ENCODE measurements at regions not wholly inside any gene's neighbourhood (a gene's known extent, or its start where the extent isn't known, plus 50 kb on each side); places are given as distances from the start of the nearest gene placed in this dataset.

DNA sequence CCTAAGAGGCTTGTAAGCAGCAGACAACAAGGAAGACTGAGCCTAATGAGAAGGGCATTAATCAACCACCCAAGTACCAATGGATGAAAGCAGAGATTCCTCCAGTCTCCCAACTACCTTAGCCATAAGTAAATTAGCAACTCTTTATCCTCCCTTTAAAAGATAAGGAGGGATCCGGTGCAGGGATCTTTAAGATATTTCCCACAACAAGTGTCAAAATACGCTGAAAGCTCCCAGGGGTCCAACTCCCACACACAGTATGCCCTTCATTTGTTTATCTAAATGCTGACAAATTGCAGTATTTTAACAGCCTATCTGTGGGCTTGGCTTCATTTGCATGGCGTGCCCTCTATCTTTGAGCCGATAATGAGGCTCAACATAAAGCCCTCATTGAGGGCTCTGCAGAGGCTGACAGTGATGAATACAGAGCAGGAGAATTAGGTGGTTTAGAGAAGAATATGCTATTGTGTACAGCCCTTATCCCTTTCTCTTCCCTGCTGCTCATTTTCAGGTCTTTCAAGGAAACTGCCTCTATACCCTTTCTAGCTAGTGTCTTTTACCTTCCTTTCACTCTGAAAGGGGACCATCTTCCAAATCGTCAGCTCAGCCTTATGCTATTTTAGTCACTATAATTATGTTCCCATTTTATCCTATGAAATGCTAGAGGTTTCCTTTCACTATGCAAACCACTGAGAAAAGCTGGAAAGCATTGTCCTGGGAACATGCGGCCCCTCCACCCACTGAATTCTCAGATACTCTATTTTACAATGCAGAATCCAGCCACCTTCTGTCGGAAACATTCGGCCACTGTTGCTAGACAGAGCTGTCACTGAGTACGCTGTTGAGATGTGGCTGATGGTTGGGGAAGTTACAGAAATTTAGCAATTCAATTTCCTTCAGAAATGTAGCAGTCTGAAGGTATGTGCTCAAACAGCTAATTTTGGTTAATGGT lies 575.2 kb upstream of the JAG1 start:
- DNase-seq (ENCODE audit: low spot score) (no peak), ATAC-seq (ENCODE audit: low read depth) (no peak)
- TF ChIP-seq, protein P1, sequence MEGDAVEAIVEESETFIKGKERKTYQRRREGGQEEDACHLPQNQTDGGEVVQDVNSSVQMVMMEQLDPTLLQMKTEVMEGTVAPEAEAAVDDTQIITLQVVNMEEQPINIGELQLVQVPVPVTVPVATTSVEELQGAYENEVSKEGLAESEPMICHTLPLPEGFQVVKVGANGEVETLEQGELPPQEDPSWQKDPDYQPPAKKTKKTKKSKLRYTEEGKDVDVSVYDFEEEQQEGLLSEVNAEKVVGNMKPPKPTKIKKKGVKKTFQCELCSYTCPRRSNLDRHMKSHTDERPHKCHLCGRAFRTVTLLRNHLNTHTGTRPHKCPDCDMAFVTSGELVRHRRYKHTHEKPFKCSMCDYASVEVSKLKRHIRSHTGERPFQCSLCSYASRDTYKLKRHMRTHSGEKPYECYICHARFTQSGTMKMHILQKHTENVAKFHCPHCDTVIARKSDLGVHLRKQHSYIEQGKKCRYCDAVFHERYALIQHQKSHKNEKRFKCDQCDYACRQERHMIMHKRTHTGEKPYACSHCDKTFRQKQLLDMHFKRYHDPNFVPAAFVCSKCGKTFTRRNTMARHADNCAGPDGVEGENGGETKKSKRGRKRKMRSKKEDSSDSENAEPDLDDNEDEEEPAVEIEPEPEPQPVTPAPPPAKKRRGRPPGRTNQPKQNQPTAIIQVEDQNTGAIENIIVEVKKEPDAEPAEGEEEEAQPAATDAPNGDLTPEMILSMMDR (IDR thresholded peaks at IDR 0.05; ENCODE audit: poor library complexity, severe bottlenecking): no peak
- H3K27me3 ChIP-seq (ENCODE audit: insufficient read depth, poor library complexity, severe bottlenecking): no peaks in the 10 kb centered on the region
- H3K27ac ChIP-seq (ENCODE audit: poor library complexity, severe bottlenecking): no peak overlapping the region
- no peaks in the 10 kb centered on the region for H3K4me1 ChIP-seq (ENCODE audit: insufficient read depth, poor library complexity, severe bottlenecking)
- H3K36me3 ChIP-seq (ENCODE audit: low read depth): no peaks in the 10 kb centered on the region
- H3K9me3 ChIP-seq (ENCODE audit: severe bottlenecking): no peaks in the 10 kb centered on the region
- no peak overlapping the region for H3K4me3 ChIP-seq (ENCODE audit: severe bottlenecking)

DNA sequence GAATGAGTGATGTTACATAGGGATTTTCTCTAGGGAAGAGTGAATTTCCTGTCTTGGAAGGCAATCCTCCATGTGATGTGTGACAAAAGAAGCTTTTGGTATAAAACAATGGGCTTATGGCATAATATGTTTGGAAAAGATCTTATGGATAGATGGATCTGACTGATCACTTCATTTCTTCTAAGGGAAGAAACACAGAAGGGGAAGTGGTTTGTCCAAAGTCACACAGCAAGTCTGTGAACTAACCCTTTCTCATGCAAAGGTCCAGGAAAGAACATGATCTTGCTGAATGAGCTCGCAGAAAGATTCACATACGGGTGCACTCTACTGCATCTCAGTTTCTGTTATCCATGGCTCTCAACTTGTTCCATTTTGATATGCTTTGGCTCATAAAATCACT lies 575.9 kb upstream of the JAG1 start:
- H3K9me3 ChIP-seq (ENCODE audit: severe bottlenecking): no peaks in the 10 kb centered on the region
- no peaks in the 10 kb centered on the region for H3K4me1 ChIP-seq (ENCODE audit: insufficient read depth, poor library complexity, severe bottlenecking)
- no peaks in the 10 kb centered on the region for H3K36me3 ChIP-seq (ENCODE audit: low read depth)
- ATAC-seq (ENCODE audit: low read depth): no peak
- DNase-seq (ENCODE audit: low spot score): no peak
- TF ChIP-seq, protein P1 (IDR thresholded peaks at IDR 0.05; ENCODE audit: poor library complexity, severe bottlenecking): no peak
- no peak overlapping the region for H3K4me3 ChIP-seq (ENCODE audit: severe bottlenecking)
- no peaks in the 10 kb centered on the region for H3K27me3 ChIP-seq (ENCODE audit: insufficient read depth, poor library complexity, severe bottlenecking)
- H3K27ac ChIP-seq (ENCODE audit: poor library complexity, severe bottlenecking): no peak overlapping the region

DNA sequence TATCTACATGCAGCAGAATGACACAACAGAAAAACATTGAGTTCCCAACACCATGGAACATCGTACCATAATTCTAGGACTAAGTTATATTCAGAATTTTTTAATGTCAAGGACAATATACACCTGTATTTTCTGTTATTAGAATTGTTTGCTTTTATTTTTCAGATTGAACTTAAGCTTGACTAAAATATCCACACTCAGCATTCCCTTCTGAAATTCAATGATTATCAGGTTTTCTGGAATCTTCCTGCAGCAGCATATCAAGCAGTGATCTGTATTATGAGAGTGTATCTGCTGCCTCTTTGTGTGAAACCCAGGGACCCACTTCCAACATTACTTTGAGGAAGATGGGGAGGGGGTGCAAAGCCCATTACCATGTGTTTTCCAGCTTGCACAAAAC lies 578.6 kb upstream of the JAG1 start:
- Histone ChIP-seq H3K9me3 (ENCODE audit: severe bottlenecking) (no peaks in the 10 kb centered on the region), H3K36me3 (ENCODE audit: low read depth) (no peaks in the 10 kb centered on the region), H3K4me1 (ENCODE audit: insufficient read depth, poor library complexity, severe bottlenecking) (no peaks in the 10 kb centered on the region), H3K27me3 (ENCODE audit: insufficient read depth, poor library complexity, severe bottlenecking) (no peaks in the 10 kb centered on the region), H3K4me3 (ENCODE audit: severe bottlenecking) (no peak overlapping the region), H3K27ac (ENCODE audit: poor library complexity, severe bottlenecking) (no peak overlapping the region)
- DNase-seq (ENCODE audit: low spot score) (no peak), ATAC-seq (ENCODE audit: low read depth) (no peak)
- TF ChIP-seq, protein P1 (IDR thresholded peaks at IDR 0.05; ENCODE audit: poor library complexity, severe bottlenecking): no peak

GRCh38 chr20:11255455-11255854 lies 581.7 kb upstream of the JAG1 start:
- no peaks in the 10 kb centered on the region for H3K36me3 ChIP-seq (ENCODE audit: low read depth)
- no peaks in the 10 kb centered on the region for H3K27me3 ChIP-seq (ENCODE audit: insufficient read depth, poor library complexity, severe bottlenecking)
- no peak overlapping the region for H3K4me3 ChIP-seq (ENCODE audit: severe bottlenecking)
- H3K4me1 ChIP-seq (ENCODE audit: insufficient read depth, poor library complexity, severe bottlenecking): no peaks in the 10 kb centered on the region
- DNase-seq (ENCODE audit: low spot score) (no peak), ATAC-seq (ENCODE audit: low read depth) (no peak)
- TF ChIP-seq, protein P1 (IDR thresholded peaks at IDR 0.05; ENCODE audit: poor library complexity, severe bottlenecking): no peak
- no peak overlapping the region for H3K27ac ChIP-seq (ENCODE audit: poor library complexity, severe bottlenecking)
- H3K9me3 ChIP-seq (ENCODE audit: severe bottlenecking): no peaks in the 10 kb centered on the region

- Histone ChIP-seq H3K27me3 (ENCODE audit: insufficient read depth, poor library complexity, severe bottlenecking) (no peaks in the 10 kb centered on the region), H3K4me1 (ENCODE audit: insufficient read depth, poor library complexity, severe bottlenecking) (no peaks in the 10 kb centered on the region), H3K36me3 (ENCODE audit: low read depth) (no peaks in the 10 kb centered on the region), H3K9me3 (ENCODE audit: severe bottlenecking) (no peaks in the 10 kb centered on the region), H3K27ac (ENCODE audit: poor library complexity, severe bottlenecking) (no peak overlapping the region), H3K4me3 (ENCODE audit: severe bottlenecking) (no peak overlapping the region)
- no peak for DNase-seq (ENCODE audit: low spot score)
- TF ChIP-seq, protein P1 (IDR thresholded peaks at IDR 0.05; ENCODE audit: poor library complexity, severe bottlenecking): no peak
- no peak for ATAC-seq (ENCODE audit: low read depth)
Measured at GRCh38 chr20:11255860-11256259, 582.1 kb upstream of the JAG1 start.

All from RWPE2 (cell line).